ENCODE measurements at regions not wholly inside any gene's neighbourhood (a gene's known extent, or its start where the extent isn't known, plus 50 kb on each side); places are given as distances from the start of the nearest gene placed in this dataset.

DNA sequence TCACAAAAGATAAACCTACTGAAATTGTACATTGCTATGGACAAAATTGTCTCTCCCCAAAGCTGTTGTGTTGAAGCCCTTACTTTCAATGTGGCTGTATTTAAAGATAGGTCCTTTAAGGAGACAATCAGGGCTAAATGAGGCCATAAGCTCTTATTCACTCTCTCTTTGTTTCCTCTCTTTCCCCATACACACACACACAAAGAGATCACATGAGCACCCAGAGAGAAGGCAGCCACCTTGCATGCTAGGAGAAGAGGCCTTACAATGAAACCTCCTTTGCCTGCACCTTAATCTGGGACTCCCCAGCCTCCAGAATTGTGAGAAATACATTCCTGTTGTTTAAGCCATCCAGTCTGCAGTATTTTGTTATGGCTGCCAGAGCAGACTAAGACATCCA is 1295.6 kb upstream of the CDH6 start:
- H3K27ac ChIP-seq: no peak overlapping the region
- TF ChIP-seq POLR2A (IDR thresholded peaks at IDR 0.05) (no peak), POLR2AphosphoS5 (IDR thresholded peaks at IDR 0.05) (no peak), EP300 (IDR thresholded peaks at IDR 0.05; ENCODE audit: low read depth) (no peak), CTCF (IDR thresholded peaks at IDR 0.05) (no peak)
- H3K36me3 ChIP-seq: no peaks in the 10 kb centered on the region
- intact Hi-C loops (cut with DNase I; ENCODE audit: low total_unique reads): no loop called here
- no peaks in the 10 kb centered on the region for H3K4me1 ChIP-seq
- DNase-seq: no peak
- in situ Hi-C loops (cut with MboI; ENCODE audit: low pct_ligation_motif_present in 1 of 4, low pct_unique_long_range_greater_than_20kb in 1 of 4, low sequenced_read_pairs in 3 of 4): no loop called here
- peaks cover 0 to 4% of the 10 kb centered on the region in 2 donors for H3K9me3 ChIP-seq
- no peaks in the 10 kb centered on the region for H3K27me3 ChIP-seq
- H3K4me3 ChIP-seq: no peak overlapping the region

GRCh38 chr5:29896646-29897045 is 1296.8 kb upstream of the CDH6 start:
- TF ChIP-seq POLR2A (IDR thresholded peaks at IDR 0.05) (no peak), POLR2AphosphoS5 (IDR thresholded peaks at IDR 0.05) (no peak), CTCF (IDR thresholded peaks at IDR 0.05) (no peak), EP300 (IDR thresholded peaks at IDR 0.05; ENCODE audit: low read depth) (no peak)
- no peak overlapping the region for H3K27ac ChIP-seq
- in situ Hi-C loops (cut with MboI; ENCODE audit: low pct_ligation_motif_present in 1 of 4, low pct_unique_long_range_greater_than_20kb in 1 of 4, low sequenced_read_pairs in 3 of 4): no loop called here
- no peak overlapping the region for H3K4me3 ChIP-seq
- no peak for DNase-seq
- peaks cover 0 to 4% of the 10 kb centered on the region in 2 donors for H3K9me3 ChIP-seq
- H3K4me1 ChIP-seq: no peaks in the 10 kb centered on the region
- WGBS, 2 donors (ENCODE audit: low coverage in 1 of 2): 25 to 51% methylated on average over 1 of the region's 1 CpG
- no peaks in the 10 kb centered on the region for H3K27me3 ChIP-seq
- intact Hi-C loops (cut with DNase I; ENCODE audit: low total_unique reads): no loop called here
- H3K36me3 ChIP-seq: no peaks in the 10 kb centered on the region

- WGBS, 2 donors (ENCODE audit: low coverage in 1 of 2): 46 to 58% methylated on average over 2 of the region's 2 CpGs
- H3K27ac ChIP-seq: no peak overlapping the region
- TF ChIP-seq CTCF (IDR thresholded peaks at IDR 0.05) (no peak), EP300 (IDR thresholded peaks at IDR 0.05; ENCODE audit: low read depth) (no peak), POLR2A (IDR thresholded peaks at IDR 0.05) (no peak), POLR2AphosphoS5 (IDR thresholded peaks at IDR 0.05) (no peak)
- H3K9me3 ChIP-seq: peaks cover 0 to 4% of the 10 kb centered on the region in 2 donors
- H3K36me3 ChIP-seq: no peaks in the 10 kb centered on the region
- H3K4me1 ChIP-seq: no peaks in the 10 kb centered on the region
- intact Hi-C loops (cut with DNase I; ENCODE audit: low total_unique reads) (no loop called here), in situ Hi-C loops (cut with MboI; ENCODE audit: low pct_ligation_motif_present in 1 of 4, low pct_unique_long_range_greater_than_20kb in 1 of 4, low sequenced_read_pairs in 3 of 4) (no loop called here)
- H3K27me3 ChIP-seq: no peaks in the 10 kb centered on the region
- no peak overlapping the region for H3K4me3 ChIP-seq
- DNase-seq: no peak
Observed at GRCh38 chr5:29894668-29895067, 1298.8 kb upstream of the CDH6 start.

- intact Hi-C loops (cut with DNase I; ENCODE audit: low total_unique reads) (no loop called here), in situ Hi-C loops (cut with MboI; ENCODE audit: low pct_ligation_motif_present in 1 of 4, low pct_unique_long_range_greater_than_20kb in 1 of 4, low sequenced_read_pairs in 3 of 4) (no loop called here)
- no peak for TF ChIP-seq POLR2AphosphoS5 (IDR thresholded peaks at IDR 0.05)
- Histone ChIP-seq H3K27ac (no peak overlapping the region), H3K9me3 (no peaks in the 10 kb centered on the region), H3K4me3 (no peak overlapping the region), H3K4me1 (no peaks in the 10 kb centered on the region), H3K27me3 (no peaks in the 10 kb centered on the region), H3K36me3 (no peaks in the 10 kb centered on the region)
- DNase-seq: no peak
- 73 to 88% methylated on average over 6 of the region's 6 CpGs for WGBS, 2 donors (ENCODE audit: low coverage in 1 of 2)
Observed at GRCh38 chr5:29889051-29889450, 1304.4 kb upstream of the CDH6 start.

- TF ChIP-seq POLR2AphosphoS5 (IDR thresholded peaks at IDR 0.05) (no peak), POLR2A (IDR thresholded peaks at IDR 0.05) (no peak), EP300 (IDR thresholded peaks at IDR 0.05; ENCODE audit: low read depth) (no peak), CTCF (IDR thresholded peaks at IDR 0.05) (no peak)
- WGBS, 2 donors (ENCODE audit: low coverage in 1 of 2): 82 to 83% methylated on average over 8 to 9 of the region's 9 CpGs
- Histone ChIP-seq H3K27ac (no peak overlapping the region), H3K9me3 (peaks cover 0 to 2% of the 10 kb centered on the region in 2 donors), H3K27me3 (no peaks in the 10 kb centered on the region), H3K4me3 (no peak overlapping the region), H3K4me1 (no peaks in the 10 kb centered on the region), H3K36me3 (no peaks in the 10 kb centered on the region)
- no peak for DNase-seq
- intact Hi-C loops (cut with DNase I; ENCODE audit: low total_unique reads): no loop called here
- in situ Hi-C loops (cut with MboI; ENCODE audit: low pct_ligation_motif_present in 1 of 4, low pct_unique_long_range_greater_than_20kb in 1 of 4, low sequenced_read_pairs in 3 of 4): no loop called here
Observed at GRCh38 chr5:29885595-29885994, 1307.9 kb upstream of the CDH6 start.
